HEK293 (cell line): ENCODE measurements at regions not wholly inside any gene's neighbourhood (a gene's known extent, or its start where the extent isn't known, plus 50 kb on each side); places are given as distances from the start of the nearest gene placed in this dataset.

ENCODE experiments used
- CTCF ChIA-PET: fragments of 350-600 bp; formaldehyde crosslinking; extraction: SDS; loops from one replicate; lab custom pipeline; 2021; ENCODE audit warnings: antibody characterized with exemption; lab: Yijun Ruan, JAX
- POLR2A ChIA-PET: fragments of 300-600 bp; formaldehyde crosslinking; extraction: SDS; loops from one replicate; lab custom pipeline; 2020; ENCODE audit warnings: antibody characterized with exemption, inconsistent platforms; lab: Yijun Ruan, JAX
- H3K27ac ChIP-seq: fragments of 200-500 bp; sonication (Bioruptor generic); 2 replicates; pipeline ENCODE4 v1.5.1; 2014; ENCODE audit warnings: low read depth, low read length, control low read depth, inconsistent platforms; ENCODE audit errors: extremely low read depth
- H3K36me3 ChIP-seq, 2 experiments: fragments of 200-500 bp in 1 of 2; sonication (Bioruptor generic) in 1 of 2; 1 replicate in 1 of 2; 2 replicates in 1 of 2; pipeline ENCODE4 v1.5.1; 2014 to 2017; ENCODE audit warnings: inconsistent platforms in 2 of 2, low read length in 2 of 2; ENCODE audit not compliant: control insufficient read depth in 2 of 2, insufficient read depth in 1 of 2
- H3K4me1 ChIP-seq: fragments of 200-500 bp; sonication (Bioruptor generic); 2 replicates; pipeline ENCODE4 v1.5.1; 2014; ENCODE audit warnings: mild to moderate bottlenecking, low read length, inconsistent platforms; ENCODE audit not compliant: control insufficient read depth, insufficient read depth
- H3K4me3 ChIP-seq: 2 replicates; pipeline ENCODE4 v1.5.1; 2011; ENCODE audit warnings: low read depth, mild to moderate bottlenecking, control low read depth, low read length, moderate library complexity
- H3K9me3 ChIP-seq: fragments of 200-500 bp; sonication (Bioruptor generic); 2 replicates; pipeline ENCODE4 v1.5.1; 2014; ENCODE audit warnings: low read depth, low read length, inconsistent platforms; ENCODE audit not compliant: control insufficient read depth, insufficient read depth
- GLIS2 ChIP-seq: fragments of 450-650 bp; formaldehyde crosslinking; IDR thresholded peaks from 2 replicates; pipeline ENCODE4 v1.5.1; 2016; ENCODE audit warnings: missing biosample characterization, missing genetic modification characterization
- HOXC10 ChIP-seq: sonication (generic); formaldehyde crosslinking; IDR thresholded peaks from 2 replicates; pipeline ENCODE4 v1.8.1; 2023; ENCODE audit warnings: mild to moderate bottlenecking, missing genetic modification reagents
- KLF1 ChIP-seq: fragments of 450-650 bp; formaldehyde crosslinking; IDR thresholded peaks from 2 replicates; pipeline ENCODE4 v1.5.1; 2016; ENCODE audit warnings: missing biosample characterization, missing genetic modification characterization
- KLF10 ChIP-seq: fragments of 450-650 bp; IDR thresholded peaks from 2 replicates; pipeline ENCODE4 v1.5.1; 2018; ENCODE audit warnings: missing biosample characterization, mild to moderate bottlenecking, missing genetic modification characterization
- REPIN1 ChIP-seq: fragments of 450-650 bp; formaldehyde crosslinking; IDR thresholded peaks from 2 replicates; pipeline ENCODE4 v1.5.1; 2017; ENCODE audit warnings: missing biosample characterization, missing genetic modification characterization, low read depth
- SCRT2 ChIP-seq: fragments of 450-650 bp; formaldehyde crosslinking; IDR thresholded peaks from 2 replicates; pipeline ENCODE4 v1.5.1; 2016; ENCODE audit warnings: missing biosample characterization, missing genetic modification characterization
- SP7 ChIP-seq: fragments of 450-650 bp; formaldehyde crosslinking; IDR thresholded peaks from 2 replicates; pipeline ENCODE4 v1.5.1; 2016; ENCODE audit warnings: missing biosample characterization, missing genetic modification characterization
- ZIC2 ChIP-seq: fragments of 450-650 bp; formaldehyde crosslinking; IDR thresholded peaks from 2 replicates; pipeline ENCODE4 v1.5.1; 2016; ENCODE audit warnings: missing biosample characterization, missing genetic modification characterization
- ZNF2 ChIP-seq: fragments of 450-650 bp; formaldehyde crosslinking; IDR thresholded peaks from 2 replicates; pipeline ENCODE4 v1.5.1; 2016; ENCODE audit warnings: missing biosample characterization, missing genetic modification characterization
- ZNF211 ChIP-seq: fragments of 450-650 bp; formaldehyde crosslinking; IDR thresholded peaks from 2 replicates; pipeline ENCODE4 v1.5.1; 2016; ENCODE audit warnings: low read depth, missing biosample characterization, missing genetic modification characterization
- ZNF24 ChIP-seq: fragments of 450-650 bp; formaldehyde crosslinking; IDR thresholded peaks from 2 replicates; pipeline ENCODE4 v1.5.1; 2016; ENCODE audit warnings: missing biosample characterization, missing genetic modification characterization
- ZNF335 ChIP-seq: fragments of 450-650 bp; formaldehyde crosslinking; conservative IDR thresholded peaks from 2 replicates; pipeline ENCODE4 v1.5.1; 2016; ENCODE audit warnings: missing biosample characterization, missing genetic modification characterization
- ZNF391 ChIP-seq: fragments of 450-650 bp; formaldehyde crosslinking; IDR thresholded peaks from 2 replicates; pipeline ENCODE4 v1.5.1; 2016; ENCODE audit warnings: low read depth, missing biosample characterization, missing genetic modification characterization, borderline replicate concordance
- ZNF416 ChIP-seq: fragments of 450-650 bp; formaldehyde crosslinking; IDR thresholded peaks from 2 replicates; pipeline ENCODE4 v1.5.1; 2016; ENCODE audit warnings: missing biosample characterization, missing genetic modification characterization
- ZSCAN16 ChIP-seq: fragments of 450-650 bp; formaldehyde crosslinking; IDR thresholded peaks from 2 replicates; pipeline ENCODE4 v1.5.1; 2016; ENCODE audit warnings: missing biosample characterization, missing genetic modification characterization
- ZXDB ChIP-seq: fragments of 450-650 bp; formaldehyde crosslinking; IDR thresholded peaks from 2 replicates; pipeline ENCODE4 v1.5.1; 2016; ENCODE audit warnings: missing biosample characterization, missing genetic modification characterization
- TF ChIP-seq, protein P1 (sequence below): fragments of 450-650 bp; formaldehyde crosslinking; IDR thresholded peaks from 2 replicates; pipeline ENCODE4; 2016; ENCODE audit warnings: missing biosample characterization, missing genetic modification characterization
- TF ChIP-seq, protein P2 (sequence below): fragments of 450-650 bp; formaldehyde crosslinking; IDR thresholded peaks from 2 replicates; pipeline ENCODE4 v1.5.1; 2016; ENCODE audit warnings: missing biosample characterization, missing genetic modification characterization
- TF ChIP-seq, protein P3 (sequence below): fragments of 450-650 bp; formaldehyde crosslinking; IDR thresholded peaks from 2 replicates; pipeline ENCODE4 v1.5.1; 2016; ENCODE audit warnings: missing biosample characterization, missing genetic modification characterization
- TF ChIP-seq, protein P4 (sequence below): fragments of 450-650 bp; formaldehyde crosslinking; IDR thresholded peaks from 2 replicates; pipeline ENCODE4 v1.5.1; 2017; ENCODE audit warnings: missing biosample characterization, missing genetic modification characterization

DNA sequence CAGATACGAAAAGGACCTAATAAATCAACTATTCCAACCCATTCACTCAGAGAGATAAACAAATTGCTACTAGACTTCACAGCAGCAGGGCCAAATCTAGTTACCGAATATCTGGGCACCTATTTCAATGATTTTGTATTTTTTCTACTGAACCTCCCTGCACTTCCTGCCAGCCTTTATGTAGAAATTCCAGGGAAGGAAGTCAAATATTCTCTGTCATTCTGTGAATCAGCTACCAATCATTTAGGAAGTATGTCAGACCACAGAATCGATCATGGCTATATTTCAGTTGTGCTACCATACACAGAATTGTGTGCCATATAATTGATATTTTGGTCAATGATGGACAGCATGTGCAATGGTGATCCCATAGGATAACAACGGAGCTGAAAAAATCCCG, 109.6 kb upstream of the SPOPL start:
- no peaks in the 10 kb centered on the region for H3K9me3 ChIP-seq
- CTCF ChIA-PET = no interaction called here
- H3K36me3 ChIP-seq = no peaks in the 10 kb centered on the region
- H3K4me3 ChIP-seq = no peak overlapping the region
- TF ChIP-seq GLIS2 (tag by site-specific recombination) (no peak), KLF1 (no peak), KLF10 (tag by site-specific recombination) (no peak), ZNF416 (no peak), SP7 (no peak), ZXDB (no peak), ZNF24 (tag by site-specific recombination) (no peak), ZSCAN16 (no peak), REPIN1 (tag by site-specific recombination) (no peak), ZNF211 (no peak), ZNF391 (tag by site-specific recombination) (no peak), ZNF2 (no peak), HOXC10 (CRISPR knock-in tag) (no peak)
- TF ChIP-seq, protein P1, sequence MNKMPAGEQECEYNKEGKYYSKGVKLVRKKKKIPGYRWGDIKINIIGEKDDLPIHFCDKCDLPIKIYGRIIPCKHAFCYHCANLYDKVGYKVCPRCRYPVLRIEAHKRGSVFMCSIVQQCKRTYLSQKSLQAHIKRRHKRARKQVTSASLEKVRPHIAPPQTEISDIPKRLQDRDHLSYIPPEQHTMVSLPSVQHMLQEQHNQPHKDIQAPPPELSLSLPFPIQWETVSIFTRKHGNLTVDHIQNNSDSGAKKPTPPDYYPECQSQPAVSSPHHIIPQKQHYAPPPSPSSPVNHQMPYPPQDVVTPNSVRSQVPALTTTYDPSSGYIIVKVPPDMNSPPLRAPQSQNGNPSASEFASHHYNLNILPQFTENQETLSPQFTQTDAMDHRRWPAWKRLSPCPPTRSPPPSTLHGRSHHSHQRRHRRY (tag by site-specific recombination) = no peak
- TF ChIP-seq, protein P2, sequence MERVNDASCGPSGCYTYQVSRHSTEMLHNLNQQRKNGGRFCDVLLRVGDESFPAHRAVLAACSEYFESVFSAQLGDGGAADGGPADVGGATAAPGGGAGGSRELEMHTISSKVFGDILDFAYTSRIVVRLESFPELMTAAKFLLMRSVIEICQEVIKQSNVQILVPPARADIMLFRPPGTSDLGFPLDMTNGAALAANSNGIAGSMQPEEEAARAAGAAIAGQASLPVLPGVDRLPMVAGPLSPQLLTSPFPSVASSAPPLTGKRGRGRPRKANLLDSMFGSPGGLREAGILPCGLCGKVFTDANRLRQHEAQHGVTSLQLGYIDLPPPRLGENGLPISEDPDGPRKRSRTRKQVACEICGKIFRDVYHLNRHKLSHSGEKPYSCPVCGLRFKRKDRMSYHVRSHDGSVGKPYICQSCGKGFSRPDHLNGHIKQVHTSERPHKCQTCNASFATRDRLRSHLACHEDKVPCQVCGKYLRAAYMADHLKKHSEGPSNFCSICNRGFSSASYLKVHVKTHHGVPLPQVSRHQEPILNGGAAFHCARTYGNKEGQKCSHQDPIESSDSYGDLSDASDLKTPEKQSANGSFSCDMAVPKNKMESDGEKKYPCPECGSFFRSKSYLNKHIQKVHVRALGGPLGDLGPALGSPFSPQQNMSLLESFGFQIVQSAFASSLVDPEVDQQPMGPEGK (tag by site-specific recombination) = no peak
- TF ChIP-seq, protein P3, sequence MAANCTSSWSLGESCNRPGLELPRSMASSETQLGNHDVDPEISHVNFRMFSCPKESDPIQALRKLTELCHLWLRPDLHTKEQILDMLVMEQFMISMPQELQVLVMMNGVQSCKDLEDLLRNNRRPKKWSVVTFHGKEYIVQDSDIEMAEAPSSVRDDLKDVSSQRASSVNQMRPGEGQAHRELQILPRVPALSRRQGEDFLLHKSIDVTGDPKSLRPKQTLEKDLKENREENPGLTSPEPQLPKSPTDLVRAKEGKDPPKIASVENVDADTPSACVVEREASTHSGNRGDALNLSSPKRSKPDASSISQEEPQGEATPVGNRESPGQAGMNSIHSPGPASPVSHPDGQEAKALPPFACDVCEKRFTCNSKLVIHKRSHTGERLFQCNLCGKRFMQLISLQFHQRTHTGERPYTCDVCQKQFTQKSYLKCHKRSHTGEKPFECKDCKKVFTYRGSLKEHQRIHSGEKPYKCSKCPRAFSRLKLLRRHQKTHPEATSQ (tag by site-specific recombination) = no peak
- TF ChIP-seq, protein P4, sequence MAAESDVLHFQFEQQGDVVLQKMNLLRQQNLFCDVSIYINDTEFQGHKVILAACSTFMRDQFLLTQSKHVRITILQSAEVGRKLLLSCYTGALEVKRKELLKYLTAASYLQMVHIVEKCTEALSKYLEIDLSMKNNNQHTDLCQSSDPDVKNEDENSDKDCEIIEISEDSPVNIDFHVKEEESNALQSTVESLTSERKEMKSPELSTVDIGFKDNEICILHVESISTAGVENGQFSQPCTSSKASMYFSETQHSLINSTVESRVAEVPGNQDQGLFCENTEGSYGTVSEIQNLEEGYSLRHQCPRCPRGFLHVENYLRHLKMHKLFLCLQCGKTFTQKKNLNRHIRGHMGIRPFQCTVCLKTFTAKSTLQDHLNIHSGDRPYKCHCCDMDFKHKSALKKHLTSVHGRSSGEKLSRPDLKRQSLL (tag by site-specific recombination) = no peak
- TF ChIP-seq, all 188 proteins: peak for 0
- Histone ChIP-seq H3K4me1 (no peaks in the 10 kb centered on the region), H3K27ac (no peak overlapping the region)
- POLR2A ChIA-PET = no interaction called here

DNA sequence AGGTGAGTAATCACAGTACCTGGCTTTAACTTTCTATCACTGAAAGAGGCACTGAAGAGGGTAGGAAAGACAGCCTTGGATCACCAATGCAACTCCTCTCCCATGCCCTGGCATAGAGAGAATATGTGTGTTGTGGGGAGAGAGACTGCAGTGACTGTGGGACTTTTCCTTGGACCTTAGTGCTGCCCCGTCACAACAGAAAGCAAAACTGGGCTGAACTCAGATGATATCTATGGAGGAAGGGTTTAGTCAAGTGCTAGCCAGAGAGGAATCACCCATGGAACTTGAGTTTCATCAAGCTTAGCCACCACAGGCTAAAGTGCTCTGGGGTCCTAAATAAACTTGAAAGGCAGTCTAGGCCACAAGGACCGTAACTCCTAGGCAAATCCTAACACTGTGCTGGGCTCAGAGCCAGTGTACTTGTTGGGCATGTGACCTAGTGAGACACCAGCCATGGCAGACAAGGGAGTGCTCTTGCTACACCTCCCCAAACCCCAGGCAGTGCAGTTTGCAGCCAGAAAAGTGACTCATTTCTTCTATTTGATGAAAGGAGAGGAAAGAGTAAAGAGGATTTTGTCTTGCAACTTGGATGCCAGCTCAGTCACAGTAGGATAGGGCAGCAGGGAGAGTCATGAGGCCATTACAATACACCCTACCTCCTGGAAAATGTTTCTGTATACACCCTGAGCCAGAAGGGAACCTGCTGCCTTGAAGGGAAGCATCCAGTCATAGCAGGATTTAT, 105.8 kb upstream of the SPOPL start:
- H3K36me3 ChIP-seq = no peaks in the 10 kb centered on the region
- H3K9me3 ChIP-seq = no peaks in the 10 kb centered on the region
- CTCF ChIA-PET = interaction anchor here (0.7 kb wide), 1 partner anchor 13 kb away, joined by 4 read pairs; no protein-coding TSS in a partner anchor
- TF ChIP-seq SCRT2 (tag by site-specific recombination) (peak; percentile 32; the same call in 1 of the 2 replicates), ZIC2 (peak; percentile 72; the same call in 1 of the 2 replicates), ZNF335 (no peak)
- H3K4me3 ChIP-seq = no peak overlapping the region
- no peak overlapping the region for H3K27ac ChIP-seq
- POLR2A ChIA-PET = no interaction called here
- H3K4me1 ChIP-seq = no peaks in the 10 kb centered on the region
